ENCODE measurements at regions not wholly inside any gene's neighbourhood (a gene's known extent, or its start where the extent isn't known, plus 50 kb on each side); places are given as distances from the start of the nearest gene placed in this dataset.

DNA sequence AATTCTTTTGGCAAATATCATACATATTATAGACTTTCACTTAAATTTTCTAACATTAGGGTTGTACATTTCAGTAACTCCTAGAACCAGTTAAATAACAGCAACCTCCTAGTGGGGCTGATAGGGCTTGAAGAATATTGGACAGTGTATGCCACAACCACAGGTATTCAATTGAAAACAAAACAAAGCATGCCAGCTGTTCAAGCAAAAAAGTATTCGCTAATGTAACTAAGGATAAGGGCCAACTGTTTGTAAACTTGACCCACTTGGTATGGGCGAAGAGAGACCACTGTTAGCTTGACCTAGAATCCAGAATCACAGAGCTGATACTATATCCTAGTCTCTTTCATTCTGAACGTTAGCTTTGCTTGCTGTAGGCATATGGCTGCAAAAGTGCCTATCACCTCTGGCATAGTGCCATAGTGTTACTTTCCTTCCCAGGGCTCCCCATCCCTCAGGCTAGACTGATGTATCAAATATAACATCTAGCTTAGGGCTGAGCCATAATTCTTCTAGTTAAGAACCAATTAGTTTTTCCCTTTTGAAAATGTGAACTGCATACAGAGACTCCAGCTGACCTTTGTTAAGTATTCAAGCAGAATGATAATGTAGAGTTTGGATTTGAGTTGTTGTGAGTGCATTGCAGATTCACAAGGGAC lies 458.8 kb upstream of the NRXN1 start:
- DNase-seq (ENCODE audit: low read depth) = no peak
- no peak overlapping the region for H3K4me3 ChIP-seq (ENCODE audit: low read depth, low read length)
- TF ChIP-seq, protein P1, sequence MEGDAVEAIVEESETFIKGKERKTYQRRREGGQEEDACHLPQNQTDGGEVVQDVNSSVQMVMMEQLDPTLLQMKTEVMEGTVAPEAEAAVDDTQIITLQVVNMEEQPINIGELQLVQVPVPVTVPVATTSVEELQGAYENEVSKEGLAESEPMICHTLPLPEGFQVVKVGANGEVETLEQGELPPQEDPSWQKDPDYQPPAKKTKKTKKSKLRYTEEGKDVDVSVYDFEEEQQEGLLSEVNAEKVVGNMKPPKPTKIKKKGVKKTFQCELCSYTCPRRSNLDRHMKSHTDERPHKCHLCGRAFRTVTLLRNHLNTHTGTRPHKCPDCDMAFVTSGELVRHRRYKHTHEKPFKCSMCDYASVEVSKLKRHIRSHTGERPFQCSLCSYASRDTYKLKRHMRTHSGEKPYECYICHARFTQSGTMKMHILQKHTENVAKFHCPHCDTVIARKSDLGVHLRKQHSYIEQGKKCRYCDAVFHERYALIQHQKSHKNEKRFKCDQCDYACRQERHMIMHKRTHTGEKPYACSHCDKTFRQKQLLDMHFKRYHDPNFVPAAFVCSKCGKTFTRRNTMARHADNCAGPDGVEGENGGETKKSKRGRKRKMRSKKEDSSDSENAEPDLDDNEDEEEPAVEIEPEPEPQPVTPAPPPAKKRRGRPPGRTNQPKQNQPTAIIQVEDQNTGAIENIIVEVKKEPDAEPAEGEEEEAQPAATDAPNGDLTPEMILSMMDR (IDR thresholded peaks at IDR 0.05; ENCODE audit: control insufficient read depth, extremely low read depth, insufficient read depth) = no peak

DNA sequence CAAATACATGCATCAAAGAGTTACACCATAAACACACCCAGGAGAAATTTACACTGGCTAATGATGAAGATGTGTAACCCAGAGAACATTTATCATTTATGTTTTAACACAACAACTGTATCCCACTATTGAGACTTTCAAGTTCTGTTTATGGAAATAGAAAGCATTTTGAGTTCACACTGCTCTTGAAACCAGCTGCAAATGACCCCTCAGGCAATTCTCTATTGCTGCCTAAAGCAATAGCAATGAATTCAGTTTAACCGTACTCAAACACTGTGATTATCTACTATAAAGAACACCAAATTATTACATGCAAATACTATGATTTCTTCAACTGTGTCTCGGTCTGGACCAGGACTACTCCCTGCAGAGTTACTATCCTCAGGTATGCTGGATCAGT lies 452.7 kb upstream of the NRXN1 start:
- no peak for DNase-seq (ENCODE audit: low read depth)
- TF ChIP-seq, protein P1 (IDR thresholded peaks at IDR 0.05; ENCODE audit: control insufficient read depth, extremely low read depth, insufficient read depth) = no peak
- no peak overlapping the region for H3K4me3 ChIP-seq (ENCODE audit: low read depth, low read length)

DNA sequence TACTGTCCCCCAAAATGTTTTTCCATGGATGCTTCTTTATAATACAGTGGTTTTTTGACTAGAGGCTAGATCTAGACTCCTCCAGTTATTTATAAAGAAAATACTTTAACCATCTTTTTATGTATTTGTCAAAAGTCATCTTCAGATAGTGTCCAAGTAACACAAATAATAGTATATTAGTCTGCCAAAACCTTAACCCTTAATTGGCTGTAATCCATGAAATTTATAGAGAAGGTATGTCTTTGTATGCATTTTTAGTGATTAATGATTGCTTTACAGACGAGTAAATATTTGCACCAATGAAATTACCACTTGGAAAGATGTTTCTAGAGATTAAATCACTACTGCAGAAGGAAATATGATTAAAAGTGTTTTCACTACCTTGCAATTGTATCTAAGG lies 451.8 kb upstream of the NRXN1 start:
- peak; percentile 72 for DNase-seq (ENCODE audit: low read depth)
- no peak overlapping the region for H3K4me3 ChIP-seq (ENCODE audit: low read depth, low read length)

DNA sequence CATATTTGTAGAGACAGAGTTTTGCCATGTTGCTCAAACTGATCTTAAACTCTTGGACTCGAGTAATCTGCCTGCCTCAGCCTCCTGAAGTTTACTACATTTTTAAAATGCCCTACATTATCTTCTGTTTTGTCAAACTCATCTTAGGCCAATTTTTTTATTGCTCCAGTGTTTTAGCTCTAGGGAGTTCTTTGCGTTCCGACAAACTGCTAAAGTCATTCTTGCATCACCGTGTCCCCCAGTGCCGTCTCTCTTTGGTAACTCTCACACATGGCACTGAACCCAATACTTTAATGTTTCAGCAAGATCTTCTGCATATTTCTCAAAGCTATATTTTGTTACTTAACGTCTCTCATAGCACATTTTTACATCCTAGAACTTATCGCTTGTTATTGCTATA lies 440.9 kb upstream of the NRXN1 start:
- TF ChIP-seq, protein P1 (IDR thresholded peaks at IDR 0.05; ENCODE audit: control insufficient read depth, extremely low read depth, insufficient read depth) = no peak
- DNase-seq (ENCODE audit: low read depth) = no peak

More for the DNA sequence above, 451.8 kb upstream of the NRXN1 start:
- TF ChIP-seq, protein P1 (IDR thresholded peaks at IDR 0.05; ENCODE audit: control insufficient read depth, extremely low read depth, insufficient read depth) = no peak

DNA sequence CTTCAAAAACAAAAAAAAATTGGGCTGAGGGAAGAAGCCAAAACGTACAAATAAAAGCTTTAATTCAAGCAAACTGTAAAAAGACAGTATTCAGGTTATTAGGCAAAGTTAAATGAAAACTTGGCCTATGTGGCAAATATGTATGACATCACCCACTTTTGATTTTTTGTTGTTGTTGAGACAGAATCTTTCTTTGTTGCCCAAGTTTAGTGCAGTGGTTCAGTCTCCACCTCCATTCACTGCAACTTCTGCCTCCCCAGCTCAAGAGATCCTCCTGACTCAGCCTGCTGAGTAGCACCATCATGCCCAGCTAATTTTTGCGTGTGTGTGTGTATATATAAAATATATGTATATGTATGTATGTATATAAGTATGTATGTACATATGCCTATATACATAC lies 440.4 kb upstream of the NRXN1 start:
- DNase-seq (ENCODE audit: low read depth) = no peak
- TF ChIP-seq, protein P1 (IDR thresholded peaks at IDR 0.05; ENCODE audit: control insufficient read depth, extremely low read depth, insufficient read depth) = no peak
- H3K4me3 ChIP-seq (ENCODE audit: low read depth, low read length) = no peak overlapping the region

More for the DNA sequence above, 440.9 kb upstream of the NRXN1 start:
- H3K4me3 ChIP-seq (ENCODE audit: low read depth, low read length) = no peak overlapping the region

DNA sequence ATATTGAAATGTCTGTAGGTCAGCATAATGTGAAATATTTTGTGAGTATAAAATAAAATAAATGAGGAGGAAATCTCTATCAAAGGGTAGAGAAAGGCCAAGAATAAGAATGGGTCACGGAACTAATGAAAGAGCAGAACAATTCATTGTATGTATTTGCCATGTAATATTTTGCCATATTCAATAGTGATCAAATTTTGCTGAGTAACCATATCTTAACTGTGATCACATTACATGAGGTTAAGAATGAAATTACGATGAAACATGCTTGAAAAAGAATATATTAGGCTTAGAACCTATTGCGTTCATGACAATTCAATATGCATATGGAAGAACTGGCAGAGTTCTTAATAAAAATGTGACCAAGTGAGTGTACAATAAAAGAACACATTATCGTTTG lies 437.2 kb upstream of the NRXN1 start:
- TF ChIP-seq, protein P1 (IDR thresholded peaks at IDR 0.05; ENCODE audit: control insufficient read depth, extremely low read depth, insufficient read depth) = no peak
- H3K4me3 ChIP-seq (ENCODE audit: low read depth, low read length) = no peak overlapping the region
- DNase-seq (ENCODE audit: low read depth) = no peak

DNA sequence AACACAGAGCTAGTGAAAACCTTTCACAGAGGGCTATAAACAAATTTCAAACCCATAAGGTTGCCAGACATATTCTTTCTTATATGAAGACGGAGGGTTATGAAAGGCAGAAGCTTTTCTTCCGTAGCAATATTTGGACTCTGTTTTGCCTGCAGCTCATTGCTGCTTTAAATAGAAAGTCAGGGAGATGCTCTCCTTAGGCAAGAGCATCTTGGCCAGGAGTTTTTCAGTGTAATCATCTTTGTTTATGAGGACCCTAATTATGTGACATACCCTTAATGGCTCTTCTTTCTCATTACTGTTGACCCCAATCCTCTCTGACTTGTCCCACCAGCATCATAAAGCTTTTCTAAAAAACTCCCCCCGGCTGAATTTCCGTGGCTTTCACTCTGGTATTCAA lies 433.4 kb upstream of the NRXN1 start:
- no peak overlapping the region for H3K4me3 ChIP-seq (ENCODE audit: low read depth, low read length)
- DNase-seq (ENCODE audit: low read depth) = no peak
- TF ChIP-seq, protein P1 (IDR thresholded peaks at IDR 0.05; ENCODE audit: control insufficient read depth, extremely low read depth, insufficient read depth) = no peak

Measured in LNCaP clone FGC (cell line).